COR-L47 (cell line): ENCODE measurements at regions not wholly inside any gene's neighbourhood (a gene's known extent, or its start where the extent isn't known, plus 50 kb on each side); places are given as distances from the start of the nearest gene placed in this dataset.
"Not testable (repeated sequence)": the region's sequence is repeated elsewhere in the genome, so short reads cannot be mapped to it uniquely, and the experiment has no call there.

Experiments
- DNase-seq: peaks from one replicate; lab custom pipeline; 2025; lab: John Stamatoyannopoulos, UW

DNA sequence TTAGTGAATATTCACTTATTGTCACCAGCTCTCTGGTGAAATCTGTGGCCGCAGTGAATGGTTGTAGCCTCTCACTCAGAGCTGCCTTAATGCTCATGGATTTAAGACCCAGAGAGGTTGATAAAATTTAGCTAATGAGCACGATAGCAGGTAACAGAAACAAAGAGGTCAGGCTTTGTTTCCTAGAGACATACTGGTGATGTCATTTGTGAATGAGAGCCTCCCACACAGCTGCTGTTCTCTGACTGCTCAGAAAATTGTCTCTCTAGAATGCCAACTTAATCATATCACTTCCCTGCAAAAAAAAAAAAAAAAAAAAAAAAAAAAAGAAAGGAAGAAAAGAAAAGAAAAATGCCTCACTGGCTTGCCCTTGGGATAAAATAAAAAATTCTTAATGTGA is 411.7 kb upstream of the MYT1L start:
- DNase-seq: no peak

DNA sequence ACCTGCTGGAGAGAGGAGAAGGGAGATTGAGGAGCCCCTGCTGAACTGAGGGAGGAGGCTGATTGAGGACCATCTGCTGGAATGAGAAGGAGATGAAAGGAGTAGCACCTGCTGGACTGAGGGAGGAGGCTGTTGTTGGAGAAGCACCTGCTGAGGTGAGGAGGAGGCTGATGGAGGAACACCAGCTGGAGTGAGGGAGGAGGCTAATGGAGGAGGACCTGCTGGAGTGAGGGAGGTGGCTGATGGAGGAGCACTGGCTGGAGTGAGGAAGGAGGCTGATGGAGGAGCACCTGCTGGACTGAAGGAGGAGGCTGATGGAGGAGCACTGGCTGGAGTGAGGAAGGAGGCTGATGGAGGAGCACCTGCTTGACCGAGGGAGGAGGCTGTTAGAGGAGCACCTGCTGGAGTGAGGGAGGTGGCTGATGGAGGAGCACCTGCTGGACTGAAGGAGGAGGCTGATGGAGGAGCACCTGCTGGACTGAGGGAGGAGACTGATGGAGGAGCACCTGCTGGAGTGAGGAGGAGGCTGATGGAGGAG is 409.2 kb upstream of the MYT1L start:
- DNase-seq: no peak

DNA sequence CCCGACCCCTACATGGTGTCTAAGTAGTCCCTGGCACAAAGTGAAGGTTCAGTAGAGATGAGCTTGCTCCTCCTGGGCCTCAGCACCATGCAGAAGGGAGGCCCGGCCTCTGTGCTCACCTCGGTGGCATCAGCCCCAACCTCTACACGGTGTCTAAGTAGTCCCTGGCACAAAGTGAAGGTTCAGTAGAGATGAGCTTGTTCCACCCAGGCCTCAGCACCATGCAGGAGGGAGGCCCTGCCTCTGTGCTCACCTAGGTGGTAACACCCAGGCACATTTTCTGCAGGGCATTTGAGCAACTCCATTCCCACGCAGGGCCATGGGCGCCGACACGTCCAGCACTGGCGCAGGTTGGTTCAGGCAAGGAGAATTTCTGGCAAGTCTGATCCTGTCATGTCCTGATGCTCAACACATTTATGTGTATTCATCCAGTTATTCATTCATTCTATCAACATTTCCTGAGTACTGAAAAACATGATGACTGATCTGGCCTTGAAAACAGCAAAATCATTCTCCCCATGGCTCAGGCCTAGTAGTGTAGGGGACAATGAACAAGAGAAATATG is 408.2 kb upstream of the MYT1L start:
- no peak for DNase-seq

DNA sequence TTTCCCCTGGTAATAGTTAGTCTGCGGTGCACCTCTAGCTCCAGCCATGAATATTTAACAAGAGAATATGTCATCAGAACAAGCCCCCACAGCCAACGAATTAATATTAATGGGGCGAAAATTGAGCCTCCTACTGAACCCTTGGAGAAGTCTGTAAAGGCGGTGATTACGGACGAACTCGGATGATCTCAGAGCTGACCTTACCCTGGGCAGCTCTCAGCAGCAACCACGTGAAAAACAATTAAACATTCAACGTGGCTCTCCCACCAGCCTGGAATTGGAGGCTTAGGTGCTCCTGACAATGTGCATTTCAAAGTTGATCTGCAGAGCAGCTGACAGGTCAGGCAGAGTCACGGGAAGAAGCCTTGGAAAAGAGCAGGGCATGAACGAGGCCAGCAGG is 407.6 kb upstream of the MYT1L start:
- DNase-seq: no peak

GRCh38 chr2:2738276-2738675 is 407.2 kb upstream of the MYT1L start:
- DNase-seq: no peak

DNA sequence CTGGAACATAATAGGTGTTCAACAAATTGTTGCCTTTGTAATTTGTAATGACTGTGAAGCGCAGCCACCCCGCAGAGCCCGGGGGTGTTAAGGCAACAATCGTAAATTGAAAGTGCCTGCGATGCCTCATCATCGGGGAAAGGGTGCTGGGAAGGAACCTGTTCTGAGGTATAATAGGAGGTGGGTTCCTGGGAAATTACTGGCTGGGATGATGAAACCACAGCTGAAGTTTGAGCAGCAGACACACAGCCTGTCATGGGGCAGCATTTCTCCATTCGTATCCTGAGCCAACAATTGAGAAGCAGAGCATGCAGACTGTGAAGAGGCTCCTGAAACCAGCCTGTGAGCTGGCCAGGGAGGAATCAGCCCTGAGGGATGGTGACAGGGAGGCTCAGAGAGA is 404.0 kb upstream of the MYT1L start:
- DNase-seq: no peak

DNA sequence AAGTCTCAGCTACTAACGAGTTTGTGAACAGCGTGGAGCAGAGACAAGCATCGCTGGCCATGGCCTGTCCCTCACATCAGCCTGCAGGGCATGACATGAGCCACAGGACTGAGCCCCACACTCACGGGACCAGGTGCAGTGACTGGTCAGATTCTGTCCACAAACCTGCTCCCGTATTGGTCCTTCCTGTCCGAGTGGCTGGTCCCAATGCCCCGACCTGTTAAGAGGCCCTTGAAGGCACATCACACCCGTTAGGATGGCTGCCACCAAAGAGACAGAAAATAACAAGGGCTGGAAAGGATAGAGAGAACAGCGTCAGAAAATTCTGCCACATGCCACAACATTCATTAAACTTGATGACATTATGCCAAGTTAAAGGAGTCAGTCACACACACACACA is 403.2 kb upstream of the MYT1L start:
- no peak for DNase-seq

GRCh38 chr2:2733818-2734217 is 402.7 kb upstream of the MYT1L start:
- DNase-seq: no peak

GRCh38 chr2:2732331-2733119 is 401.4 kb upstream of the MYT1L start:
- no peak for DNase-seq

- DNase-seq: no peak
Observed at GRCh38 chr2:2731816-2732284, 400.8 kb upstream of the MYT1L start.

DNA sequence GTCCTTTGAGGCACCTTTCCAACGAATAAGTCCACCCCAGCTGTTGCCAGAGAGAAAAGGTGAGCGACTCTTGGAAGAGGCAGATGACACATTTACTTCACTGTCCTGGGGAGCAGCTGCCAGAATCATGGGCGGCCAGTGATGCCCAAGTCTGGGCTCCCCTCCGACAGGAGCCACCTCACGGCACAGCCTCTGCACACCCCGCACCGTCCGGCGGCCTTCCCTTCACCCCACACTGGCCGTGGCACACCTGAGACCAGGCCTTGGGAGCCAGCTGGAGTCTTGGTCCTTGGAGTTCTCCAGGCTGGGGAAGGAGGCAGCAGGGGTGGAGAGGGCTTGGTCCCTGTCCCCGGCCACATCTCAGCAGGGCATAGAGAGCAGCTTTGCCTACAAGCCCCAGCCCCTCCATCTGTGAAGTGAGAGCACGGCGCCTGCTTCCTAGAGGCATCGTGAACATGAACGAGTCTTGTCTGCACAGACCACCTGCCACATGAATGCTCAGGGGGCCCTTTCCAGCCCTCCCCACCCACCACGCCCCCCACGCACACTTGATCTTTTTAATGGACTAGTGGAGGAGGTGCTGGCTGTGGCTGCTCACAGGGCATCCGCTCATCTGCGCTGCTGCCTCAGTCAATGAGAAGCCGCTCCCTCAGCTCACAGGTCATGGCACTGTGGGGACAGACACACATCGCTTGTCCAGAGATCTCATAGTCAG is 400.2 kb upstream of the MYT1L start:
- no peak for DNase-seq

DNA sequence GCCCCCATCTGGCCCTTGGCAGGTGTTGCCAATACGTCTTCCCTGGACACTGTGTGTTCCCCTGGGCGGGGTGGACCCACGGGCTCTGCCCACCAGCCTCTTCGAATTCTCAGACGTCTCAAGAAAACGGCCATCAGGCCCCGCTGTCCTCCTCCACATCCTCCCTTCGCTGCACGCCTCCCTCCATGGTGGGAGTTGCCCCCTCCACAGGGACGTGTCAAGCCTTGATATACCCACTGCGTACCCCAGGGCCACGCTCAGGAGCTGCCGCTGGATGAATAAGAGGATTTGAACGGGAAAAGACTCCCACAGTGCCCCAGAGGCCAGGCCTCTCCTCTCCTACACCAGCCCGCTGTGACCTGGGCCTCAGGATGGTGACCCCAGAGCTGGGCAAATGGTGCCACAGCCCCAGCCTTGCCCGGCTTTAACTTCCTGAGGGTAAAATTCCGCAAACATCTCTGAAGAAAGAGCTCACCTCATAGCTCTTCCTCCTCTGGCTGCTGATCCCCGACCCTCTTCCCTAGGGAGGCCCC is 399.3 kb upstream of the MYT1L start:
- DNase-seq: no peak

DNA sequence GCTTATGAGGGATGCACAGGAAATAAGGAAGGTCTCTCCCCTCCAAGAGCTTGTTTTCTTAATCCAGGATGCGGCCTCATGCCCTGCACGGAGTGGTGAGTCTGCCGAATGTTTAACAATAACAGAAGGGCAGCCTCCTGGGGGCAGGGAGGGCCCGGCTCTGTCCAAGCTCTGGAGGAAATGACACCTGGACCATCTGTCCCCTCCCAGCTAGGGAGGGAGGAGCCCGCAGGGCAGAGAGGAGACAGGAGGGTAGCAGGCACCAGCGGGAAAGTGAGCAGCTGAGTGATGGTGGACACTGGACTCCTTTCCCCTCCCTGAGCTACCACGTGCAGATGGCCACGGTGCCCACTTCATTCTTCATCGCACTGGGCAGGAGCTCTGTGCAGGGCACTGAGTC is 398.2 kb upstream of the MYT1L start:
- no peak for DNase-seq

GRCh38 chr2:2728635-2729034 is 397.6 kb upstream of the MYT1L start:
- no peak for DNase-seq

DNA sequence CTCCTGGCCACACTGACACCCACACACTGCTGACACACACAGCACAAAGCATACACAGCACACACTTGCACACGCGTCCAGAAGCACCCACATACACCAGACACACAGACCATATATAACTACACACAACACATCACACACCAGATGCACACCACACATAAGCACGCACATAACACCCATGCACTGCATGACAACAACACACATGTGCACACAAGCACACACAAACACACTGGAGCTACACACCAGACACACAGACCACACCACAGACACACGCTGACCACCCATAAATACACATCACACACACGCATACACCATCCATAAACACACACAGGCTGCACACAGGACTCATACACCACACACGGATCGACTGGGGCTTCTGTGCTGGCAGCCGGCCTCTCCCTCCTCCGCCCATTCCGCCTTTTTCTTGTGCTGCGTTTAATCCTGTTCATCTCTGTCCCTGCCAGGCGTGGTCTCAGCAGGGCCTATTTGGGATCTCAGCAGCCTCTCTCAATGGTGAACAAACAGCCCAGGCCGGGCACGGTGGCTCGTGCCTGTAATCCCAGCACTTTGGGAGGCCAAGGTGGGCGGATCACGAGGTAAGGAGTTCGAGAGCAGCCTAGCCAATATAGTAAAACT is 396.9 kb upstream of the MYT1L start:
- DNase-seq: no peak

DNA sequence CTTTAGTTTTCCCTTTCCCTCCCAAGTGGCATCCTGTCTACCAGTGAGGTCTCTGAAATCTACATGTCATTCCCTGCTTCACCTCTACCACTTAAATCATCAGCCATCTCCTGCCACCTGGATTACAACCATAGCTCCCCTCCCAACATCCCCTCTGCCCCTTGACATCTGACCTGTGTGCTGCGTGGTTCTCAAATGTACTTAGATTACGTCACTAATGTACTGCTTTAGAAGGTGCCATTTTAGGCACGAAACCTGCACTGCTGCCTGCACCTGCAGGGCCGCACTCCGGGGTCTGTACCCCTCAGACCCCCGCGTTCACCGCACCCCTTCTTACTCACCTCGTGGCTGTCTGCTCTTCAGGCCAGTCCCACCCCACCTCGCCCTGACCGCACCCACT is 395.1 kb upstream of the MYT1L start:
- no peak for DNase-seq

DNA sequence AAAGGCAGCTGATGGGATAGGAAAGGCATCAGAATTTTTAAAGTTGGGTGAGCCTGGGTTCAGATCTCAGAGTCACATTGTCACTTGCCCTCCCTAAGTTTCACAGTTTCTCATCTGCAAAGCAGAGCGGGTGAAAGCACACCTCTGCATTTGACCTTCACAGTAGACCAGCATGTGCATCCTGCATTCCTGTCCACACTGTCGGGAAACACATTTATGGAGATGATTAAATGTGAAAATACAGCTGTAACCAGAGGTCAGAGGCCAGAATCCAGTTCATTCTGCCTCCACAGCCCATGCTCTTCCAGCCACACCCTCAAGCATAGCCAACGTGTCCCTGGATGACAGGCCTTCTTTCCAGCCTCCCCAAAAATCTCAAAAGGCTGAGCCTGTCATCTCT is 392.0 kb upstream of the MYT1L start:
- no peak for DNase-seq

GRCh38 chr2:2721296-2721835 is 390.3 kb upstream of the MYT1L start:
- DNase-seq: no peak

DNA sequence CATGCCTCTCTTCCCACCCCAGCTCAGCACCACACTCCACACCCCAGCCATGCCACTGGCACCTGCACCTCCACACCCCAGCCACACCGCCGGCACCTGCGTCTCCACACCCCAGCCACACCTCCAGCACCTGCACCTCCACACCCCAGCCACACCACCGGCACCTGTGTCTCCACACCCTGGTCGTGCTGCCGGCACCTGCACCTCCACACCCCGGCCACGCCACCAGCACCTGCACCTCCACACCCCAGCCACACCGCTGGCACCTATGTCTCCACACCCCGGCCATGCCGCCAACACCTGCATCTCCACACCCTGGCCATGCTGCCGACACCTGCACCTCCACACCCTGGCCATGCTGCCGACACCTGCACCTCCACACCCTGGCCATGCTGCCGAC is 389.7 kb upstream of the MYT1L start:
- DNase-seq: not testable (repeated sequence)

DNA sequence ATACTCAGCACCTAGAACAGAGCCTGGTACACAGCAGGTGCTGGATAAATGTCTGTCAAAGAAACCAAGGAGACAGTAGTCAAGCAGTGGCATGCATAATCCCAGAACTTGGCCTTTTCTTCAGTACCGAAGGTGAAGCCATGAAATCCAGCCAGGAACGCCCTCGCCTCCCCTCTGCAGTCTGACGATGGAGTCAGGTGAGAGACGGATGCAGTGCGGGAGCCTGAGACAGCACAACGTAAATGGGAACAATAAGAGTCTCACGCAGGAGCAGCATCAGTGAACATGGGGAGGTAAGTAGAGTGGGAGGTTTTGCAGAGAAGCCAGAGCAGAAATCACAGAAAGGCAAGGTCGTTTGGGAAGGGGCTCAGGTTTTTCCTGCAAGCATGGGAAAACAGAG is 389.3 kb upstream of the MYT1L start:
- no peak for DNase-seq

GRCh38 chr2:2719781-2720180 is 388.7 kb upstream of the MYT1L start:
- DNase-seq: no peak

DNA sequence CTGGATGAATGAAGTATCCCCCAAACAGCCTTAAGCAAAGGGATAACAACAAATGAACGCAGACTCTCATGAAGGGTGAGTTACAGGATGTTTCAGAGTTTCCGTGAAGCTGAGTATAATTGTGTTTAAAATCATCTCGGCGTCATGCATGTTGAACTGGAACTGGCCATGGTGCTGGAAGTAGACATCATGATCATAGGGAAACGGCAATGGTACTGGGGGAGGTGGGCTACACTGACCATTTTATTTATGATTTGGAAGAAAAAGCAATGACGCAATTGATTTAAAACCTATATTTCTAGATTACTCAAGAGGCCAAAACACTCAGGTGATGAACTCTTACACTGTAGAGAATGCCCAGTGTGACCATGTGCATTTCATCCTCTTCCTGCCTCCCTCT is 387.9 kb upstream of the MYT1L start:
- DNase-seq: no peak
